ENCODE measurements at regions not wholly inside any gene's neighbourhood (a gene's known extent, or its start where the extent isn't known, plus 50 kb on each side); places are given as distances from the start of the nearest gene placed in this dataset.
"Not testable (repeated sequence)": the region's sequence is repeated elsewhere in the genome, so short reads cannot be mapped to it uniquely, and the experiment has no call there.

- DNase-seq (ENCODE audit: low spot score), result not testable (repeated sequence)
These were observed 1641.0 kb upstream of the CELF4 start for GRCh38 chr18:39206398-39207103.

GRCh38 chr18:39205565-39206195 is 1640.1 kb upstream of the CELF4 start:
- DNase-seq (ENCODE audit: low spot score), result no peak

- DNase-seq (ENCODE audit: low spot score), result no peak
These were observed 1634.6 kb upstream of the CELF4 start for GRCh38 chr18:39200153-39200552.

- no peak for DNase-seq (ENCODE audit: low spot score)
These were observed 1633.7 kb upstream of the CELF4 start for GRCh38 chr18:39199231-39199855.

- no peak for DNase-seq (ENCODE audit: low spot score)
These were observed 1632.8 kb upstream of the CELF4 start for GRCh38 chr18:39198376-39198775.

GRCh38 chr18:39191931-39192330 is 1626.3 kb upstream of the CELF4 start:
- DNase-seq (ENCODE audit: low spot score), result no peak

GRCh38 chr18:39191058-39191457 is 1625.5 kb upstream of the CELF4 start:
- DNase-seq (ENCODE audit: low spot score), result no peak

GRCh38 chr18:39190508-39190907 is 1624.9 kb upstream of the CELF4 start:
- no peak for DNase-seq (ENCODE audit: low spot score)

- DNase-seq (ENCODE audit: low spot score), result no peak
These were observed 1622.7 kb upstream of the CELF4 start for GRCh38 chr18:39188278-39188677.

GRCh38 chr18:39186008-39186407 is 1620.4 kb upstream of the CELF4 start:
- no peak for DNase-seq (ENCODE audit: low spot score)

- no peak for DNase-seq (ENCODE audit: low spot score)
These were observed 1618.6 kb upstream of the CELF4 start for GRCh38 chr18:39184176-39184575.

GRCh38 chr18:39178166-39178565 is 1612.6 kb upstream of the CELF4 start:
- DNase-seq (ENCODE audit: low spot score), result no peak

GRCh38 chr18:39172695-39173421 is 1607.3 kb upstream of the CELF4 start:
- DNase-seq (ENCODE audit: low spot score), result no peak

GRCh38 chr18:39168723-39169122 is 1603.1 kb upstream of the CELF4 start:
- DNase-seq (ENCODE audit: low spot score), result no peak

GRCh38 chr18:39167990-39168389 is 1602.4 kb upstream of the CELF4 start:
- no peak for DNase-seq (ENCODE audit: low spot score)

GRCh38 chr18:39166776-39167175 is 1601.2 kb upstream of the CELF4 start:
- DNase-seq (ENCODE audit: low spot score), result no peak

- no peak for DNase-seq (ENCODE audit: low spot score)
These were observed 1596.6 kb upstream of the CELF4 start for GRCh38 chr18:39162013-39162827.

- DNase-seq (ENCODE audit: low spot score), result no peak
These were observed 1583.7 kb upstream of the CELF4 start for GRCh38 chr18:39149211-39149806.

GRCh38 chr18:39134255-39134654 is 1568.7 kb upstream of the CELF4 start:
- no peak for DNase-seq (ENCODE audit: low spot score)

- not testable (repeated sequence) for DNase-seq (ENCODE audit: low spot score)
These were observed 1561.9 kb upstream of the CELF4 start for GRCh38 chr18:39127538-39127937.

- DNase-seq (ENCODE audit: low spot score), result no peak
These were observed 1548.2 kb upstream of the CELF4 start for GRCh38 chr18:39113790-39114189.

Measured in kidney capillary endothelial cell (primary cell).